ENCODE measurements at regions not wholly inside any gene's neighbourhood (a gene's known extent, or its start where the extent isn't known, plus 50 kb on each side); places are given as distances from the start of the nearest gene placed in this dataset.

- DNase-seq = no peak
Measured at GRCh38 chr10:130407052-130407451, 270.9 kb downstream of the GLRX3 start.

DNA sequence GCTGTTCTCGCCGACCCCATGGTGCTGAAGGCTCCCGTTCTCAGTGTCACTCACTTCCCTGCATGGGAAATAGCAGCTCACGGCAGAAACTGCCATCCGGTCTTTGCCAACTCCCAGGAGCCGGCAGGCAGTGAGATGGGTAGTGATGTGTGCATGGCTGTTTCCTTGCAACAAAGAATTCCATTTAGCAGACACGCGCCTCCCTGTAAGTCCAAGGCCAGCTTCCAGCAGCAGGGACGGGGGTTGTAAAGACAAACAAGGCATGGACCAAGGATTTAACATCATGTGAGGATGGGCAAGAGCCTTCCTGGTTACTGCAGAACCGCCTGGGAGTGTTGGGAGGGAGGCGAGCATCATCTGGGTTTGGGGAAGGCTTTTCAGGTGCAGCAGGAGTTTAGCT lies 273.1 kb downstream of the GLRX3 start:
- no peak for DNase-seq

DNA sequence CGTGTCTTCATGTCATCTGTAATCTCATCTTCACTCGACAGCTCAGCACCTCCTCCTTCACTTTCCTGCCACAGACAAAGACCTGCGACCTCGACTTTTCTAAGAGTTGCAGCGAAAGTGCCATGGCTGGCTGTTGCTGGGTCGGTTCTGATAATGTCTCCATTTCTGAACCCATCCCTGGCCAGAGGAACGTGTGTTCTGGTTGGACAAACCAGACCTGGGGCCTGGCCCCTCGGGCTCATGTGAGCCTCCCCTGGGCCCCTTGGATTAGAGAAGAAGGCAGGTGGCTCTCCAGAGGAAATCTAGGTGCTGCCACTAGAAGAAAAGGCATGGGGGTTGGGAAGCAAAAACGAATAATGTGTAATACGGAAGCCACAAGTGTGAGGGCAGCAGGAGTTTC lies 273.7 kb downstream of the GLRX3 start:
- no peak for DNase-seq

DNA sequence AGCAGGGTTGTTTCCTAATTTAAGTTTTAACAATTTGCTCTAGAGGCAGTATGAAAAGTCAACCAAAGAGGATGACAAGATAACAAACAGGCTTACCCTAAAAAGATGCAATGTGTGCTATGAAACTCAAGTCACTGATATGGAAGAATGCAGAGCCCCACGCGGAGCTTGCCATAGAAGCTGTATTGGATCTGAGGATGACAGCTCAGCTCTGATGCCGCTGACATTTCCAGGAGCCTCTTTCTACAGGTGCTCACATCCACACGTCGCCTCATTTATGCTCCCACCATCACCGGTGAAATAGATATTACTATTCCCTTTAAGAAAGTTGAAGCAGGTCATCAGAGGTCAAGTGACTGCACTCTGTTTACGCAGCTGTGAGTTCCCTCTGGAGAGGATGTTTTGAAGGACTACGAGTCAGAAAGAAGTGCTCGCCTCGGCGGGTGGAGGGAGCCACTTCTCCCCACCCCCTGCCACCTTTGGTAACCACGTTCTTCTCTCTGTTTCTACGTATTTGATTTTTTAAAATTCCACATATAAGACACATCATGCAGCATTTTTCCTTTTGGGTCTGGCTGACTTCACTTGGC lies 275.4 kb downstream of the GLRX3 start:
- DNase-seq = no peak

- DNase-seq = no peak
Measured at GRCh38 chr10:130412317-130412716, 276.1 kb downstream of the GLRX3 start.

GRCh38 chr10:130416334-130417150 lies 280.4 kb downstream of the GLRX3 start:
- no peak for DNase-seq

DNA sequence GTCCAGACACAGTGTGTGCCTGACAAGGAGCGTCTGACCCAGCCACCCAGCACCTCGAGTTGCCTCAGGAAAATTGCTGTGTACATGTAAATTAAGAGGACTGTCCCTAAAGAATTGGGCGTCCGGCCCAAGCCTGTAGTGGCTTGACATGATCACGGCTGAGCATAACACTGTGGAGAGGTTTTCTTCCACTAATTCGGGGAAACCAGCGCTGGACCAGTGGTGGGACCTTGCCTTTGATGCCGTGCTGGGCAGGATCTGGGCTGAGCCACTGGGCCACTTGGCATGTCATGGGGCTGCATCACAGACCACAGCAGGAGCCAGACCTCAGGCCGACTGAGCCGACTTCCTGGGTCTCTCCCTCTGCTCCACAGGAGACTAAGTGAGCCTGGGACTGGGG lies 282.5 kb downstream of the GLRX3 start:
- no peak for DNase-seq

GRCh38 chr10:130421909-130422308 lies 285.7 kb downstream of the GLRX3 start:
- DNase-seq = no peak

DNA sequence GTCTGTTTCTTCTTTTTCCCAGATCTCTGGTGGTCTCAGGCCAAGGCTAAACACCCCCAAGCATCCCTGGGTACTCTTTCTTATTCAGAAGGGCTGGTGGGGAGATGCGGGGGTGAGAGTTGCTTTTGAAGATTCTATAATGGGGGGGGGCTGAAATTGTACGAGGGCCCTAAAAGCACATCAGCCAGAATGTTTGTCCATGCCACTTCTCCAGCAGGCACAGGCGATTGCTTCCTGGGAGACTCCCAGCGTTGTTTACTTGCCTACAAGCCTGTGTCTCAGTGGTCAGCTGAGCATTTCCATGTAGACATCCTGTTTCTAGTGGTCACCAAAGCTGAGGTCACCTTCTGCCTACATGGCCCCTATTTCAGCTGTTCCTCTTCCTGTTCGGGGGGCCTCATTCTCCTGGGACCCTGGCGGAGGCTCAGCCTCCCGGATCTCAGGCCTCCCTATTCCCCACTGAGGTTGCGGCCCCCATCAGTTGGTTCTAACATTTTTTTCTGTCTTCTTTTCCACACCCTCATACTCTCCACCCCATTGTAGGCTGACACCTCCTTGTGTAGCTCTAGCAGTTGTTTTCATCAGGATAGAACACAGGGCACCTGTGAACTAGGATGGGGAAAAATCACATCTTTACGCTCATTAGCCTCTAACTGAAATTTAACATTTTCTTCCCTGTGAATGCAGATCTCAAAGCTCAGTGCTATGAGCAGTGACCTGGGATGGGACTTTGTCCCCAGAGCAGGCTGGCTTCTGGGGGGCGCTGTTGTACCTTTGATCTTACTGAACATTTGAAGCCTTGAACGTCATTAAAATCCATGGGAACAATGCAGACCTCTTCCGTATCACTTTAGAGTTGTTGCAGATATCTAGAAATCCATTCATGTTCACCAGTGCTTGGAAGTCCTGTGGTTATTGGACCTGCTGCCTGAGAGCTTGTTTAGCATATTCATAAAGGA lies 286.5 kb downstream of the GLRX3 start:
- no peak for DNase-seq

GRCh38 chr10:130423455-130424305 lies 287.5 kb downstream of the GLRX3 start:
- no peak for DNase-seq

GRCh38 chr10:130424418-130424817 lies 288.2 kb downstream of the GLRX3 start:
- no peak for DNase-seq

DNA sequence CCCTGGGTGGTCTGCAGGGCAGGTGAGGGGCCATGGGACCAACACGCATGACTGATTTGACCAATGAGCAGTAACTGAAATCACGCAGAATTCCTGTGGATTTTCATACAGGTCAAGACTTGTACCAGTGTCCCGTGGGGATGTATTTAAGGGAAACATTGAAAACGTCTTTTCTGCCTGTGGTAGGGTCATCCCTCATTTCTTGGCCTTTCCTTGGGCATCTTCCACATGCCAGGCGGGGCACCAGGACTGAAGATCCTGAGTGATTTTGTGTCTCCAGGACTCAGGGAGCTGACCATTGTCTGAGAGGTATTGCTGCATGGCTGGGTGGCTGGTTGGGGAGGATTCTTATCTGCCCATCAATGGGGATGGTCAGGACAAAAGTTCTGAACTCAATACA lies 289.0 kb downstream of the GLRX3 start:
- no peak for DNase-seq

DNA sequence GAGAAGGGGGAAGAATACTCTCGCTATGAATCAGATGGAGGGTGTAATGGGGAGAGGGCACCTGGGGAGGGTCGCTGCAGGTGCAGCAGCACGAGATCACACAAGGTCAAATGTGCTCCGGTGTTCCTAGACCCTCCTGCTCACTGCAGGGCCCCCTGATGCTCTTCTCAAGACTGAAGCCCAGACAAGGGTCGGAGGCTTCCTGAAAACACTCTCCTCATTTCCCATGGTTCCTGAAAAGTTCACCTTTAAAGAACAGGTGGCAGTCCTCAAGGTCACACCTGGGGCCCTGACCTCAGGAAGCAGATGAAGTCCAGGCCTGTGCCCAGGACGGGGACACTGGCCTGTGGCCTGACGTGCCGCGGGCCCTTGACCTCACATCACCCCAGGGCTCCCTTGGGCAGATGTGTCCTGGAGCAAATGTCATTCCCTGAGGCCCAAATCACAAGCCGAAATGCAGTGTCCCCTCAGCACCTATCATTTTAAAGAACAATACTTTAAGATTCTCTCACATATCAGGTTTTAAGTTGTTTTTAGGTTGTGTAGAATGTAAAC lies 289.8 kb downstream of the GLRX3 start:
- DNase-seq = no peak

DNA sequence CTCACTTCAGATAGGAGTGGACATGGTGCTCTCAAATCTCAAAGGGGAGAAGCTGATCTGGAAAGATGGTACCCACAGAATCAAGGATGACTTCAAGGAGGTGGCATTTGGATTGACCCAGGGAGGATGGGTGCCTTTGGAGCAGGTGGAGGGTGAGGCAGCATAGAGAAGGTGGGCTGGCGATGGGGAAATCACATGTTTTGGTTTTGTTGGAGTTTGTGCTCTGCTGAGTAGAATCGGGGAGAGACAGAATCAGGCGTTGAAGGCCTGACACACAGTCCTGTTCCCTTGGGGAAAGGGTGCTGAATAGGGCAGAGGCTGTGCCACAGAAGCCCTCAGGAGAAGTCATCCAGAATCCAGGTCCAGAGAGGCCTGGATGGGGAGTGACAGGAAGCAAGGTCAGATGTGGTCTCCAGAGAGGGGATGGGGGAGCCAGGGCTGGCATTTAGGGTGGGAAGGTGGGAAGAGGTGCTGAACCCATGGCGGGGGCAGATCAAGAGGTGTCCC lies 291.1 kb downstream of the GLRX3 start:
- no peak for DNase-seq

GRCh38 chr10:130428936-130429335 lies 292.7 kb downstream of the GLRX3 start:
- DNase-seq = no peak

DNA sequence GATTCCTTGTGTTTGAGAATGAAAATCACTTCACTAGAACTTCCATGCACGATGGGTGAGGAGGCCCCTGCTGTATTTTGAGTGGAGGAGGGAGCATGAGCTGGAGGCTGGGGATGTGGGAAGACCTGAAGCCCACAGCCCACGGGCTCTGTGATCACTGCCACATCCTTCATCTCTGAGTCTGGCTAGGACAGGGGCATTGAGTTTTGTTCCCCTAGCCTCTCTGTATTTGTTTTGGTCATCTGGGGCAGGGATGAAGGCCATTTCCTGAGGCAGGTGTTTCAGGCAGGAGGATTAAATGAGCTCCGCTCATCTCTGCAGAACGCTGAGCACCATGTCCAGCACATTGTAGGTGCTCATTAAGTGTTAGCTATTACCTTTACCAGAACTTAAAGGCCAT lies 293.6 kb downstream of the GLRX3 start:
- DNase-seq = no peak

- no peak for DNase-seq
Measured at GRCh38 chr10:130430291-130430690, 294.1 kb downstream of the GLRX3 start.

GRCh38 chr10:130430852-130431704 lies 294.9 kb downstream of the GLRX3 start:
- no peak for DNase-seq

- DNase-seq = no peak
Measured at GRCh38 chr10:130432271-130432670, 296.1 kb downstream of the GLRX3 start.

GRCh38 chr10:130432850-130433249 lies 296.7 kb downstream of the GLRX3 start:
- DNase-seq = no peak
